ENCODE measurements at regions not wholly inside any gene's neighbourhood (a gene's known extent, or its start where the extent isn't known, plus 50 kb on each side); places are given as distances from the start of the nearest gene placed in this dataset.

DNA sequence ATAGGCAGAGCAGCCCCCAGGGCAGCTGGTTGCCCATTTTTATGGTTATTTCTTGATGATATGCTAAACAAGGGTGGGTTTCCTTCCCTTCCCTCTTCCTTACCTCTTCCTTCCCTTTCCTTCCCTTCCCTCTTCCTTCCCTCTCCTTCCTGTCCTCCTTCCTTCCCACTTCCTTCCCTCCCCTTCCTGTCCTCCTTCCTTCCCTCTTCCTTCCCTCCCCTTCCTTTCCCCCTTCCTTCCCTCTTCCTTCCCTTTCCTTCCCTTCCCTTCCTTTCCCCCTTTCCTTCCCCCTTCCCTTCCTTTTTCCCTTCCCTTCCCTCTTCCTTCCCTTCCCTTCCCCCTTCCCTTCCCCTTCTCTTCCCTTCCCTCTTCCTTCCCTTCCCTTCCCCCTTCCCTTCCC is 87.7 kb downstream of the MAP1LC3B2 start:
- no peaks in the 10 kb centered on the region for H3K27me3 ChIP-seq (ENCODE audit: insufficient read depth, poor library complexity, severe bottlenecking)
- no peak for DNase-seq (ENCODE audit: low read depth in 1 of 2, low spot score in 1 of 2)
- TF ChIP-seq, protein P1, sequence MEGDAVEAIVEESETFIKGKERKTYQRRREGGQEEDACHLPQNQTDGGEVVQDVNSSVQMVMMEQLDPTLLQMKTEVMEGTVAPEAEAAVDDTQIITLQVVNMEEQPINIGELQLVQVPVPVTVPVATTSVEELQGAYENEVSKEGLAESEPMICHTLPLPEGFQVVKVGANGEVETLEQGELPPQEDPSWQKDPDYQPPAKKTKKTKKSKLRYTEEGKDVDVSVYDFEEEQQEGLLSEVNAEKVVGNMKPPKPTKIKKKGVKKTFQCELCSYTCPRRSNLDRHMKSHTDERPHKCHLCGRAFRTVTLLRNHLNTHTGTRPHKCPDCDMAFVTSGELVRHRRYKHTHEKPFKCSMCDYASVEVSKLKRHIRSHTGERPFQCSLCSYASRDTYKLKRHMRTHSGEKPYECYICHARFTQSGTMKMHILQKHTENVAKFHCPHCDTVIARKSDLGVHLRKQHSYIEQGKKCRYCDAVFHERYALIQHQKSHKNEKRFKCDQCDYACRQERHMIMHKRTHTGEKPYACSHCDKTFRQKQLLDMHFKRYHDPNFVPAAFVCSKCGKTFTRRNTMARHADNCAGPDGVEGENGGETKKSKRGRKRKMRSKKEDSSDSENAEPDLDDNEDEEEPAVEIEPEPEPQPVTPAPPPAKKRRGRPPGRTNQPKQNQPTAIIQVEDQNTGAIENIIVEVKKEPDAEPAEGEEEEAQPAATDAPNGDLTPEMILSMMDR (IDR thresholded peaks at IDR 0.05; ENCODE audit: insufficient read depth, low read length): no peak
- TF ChIP-seq SPI1 (IDR thresholded peaks at IDR 0.05; ENCODE audit: borderline replicate concordance, low read depth): no peak
- TF ChIP-seq POLR2AphosphoS5 (IDR thresholded peaks at IDR 0.05; ENCODE audit: low read depth): no peak
- TF ChIP-seq, protein P2, sequence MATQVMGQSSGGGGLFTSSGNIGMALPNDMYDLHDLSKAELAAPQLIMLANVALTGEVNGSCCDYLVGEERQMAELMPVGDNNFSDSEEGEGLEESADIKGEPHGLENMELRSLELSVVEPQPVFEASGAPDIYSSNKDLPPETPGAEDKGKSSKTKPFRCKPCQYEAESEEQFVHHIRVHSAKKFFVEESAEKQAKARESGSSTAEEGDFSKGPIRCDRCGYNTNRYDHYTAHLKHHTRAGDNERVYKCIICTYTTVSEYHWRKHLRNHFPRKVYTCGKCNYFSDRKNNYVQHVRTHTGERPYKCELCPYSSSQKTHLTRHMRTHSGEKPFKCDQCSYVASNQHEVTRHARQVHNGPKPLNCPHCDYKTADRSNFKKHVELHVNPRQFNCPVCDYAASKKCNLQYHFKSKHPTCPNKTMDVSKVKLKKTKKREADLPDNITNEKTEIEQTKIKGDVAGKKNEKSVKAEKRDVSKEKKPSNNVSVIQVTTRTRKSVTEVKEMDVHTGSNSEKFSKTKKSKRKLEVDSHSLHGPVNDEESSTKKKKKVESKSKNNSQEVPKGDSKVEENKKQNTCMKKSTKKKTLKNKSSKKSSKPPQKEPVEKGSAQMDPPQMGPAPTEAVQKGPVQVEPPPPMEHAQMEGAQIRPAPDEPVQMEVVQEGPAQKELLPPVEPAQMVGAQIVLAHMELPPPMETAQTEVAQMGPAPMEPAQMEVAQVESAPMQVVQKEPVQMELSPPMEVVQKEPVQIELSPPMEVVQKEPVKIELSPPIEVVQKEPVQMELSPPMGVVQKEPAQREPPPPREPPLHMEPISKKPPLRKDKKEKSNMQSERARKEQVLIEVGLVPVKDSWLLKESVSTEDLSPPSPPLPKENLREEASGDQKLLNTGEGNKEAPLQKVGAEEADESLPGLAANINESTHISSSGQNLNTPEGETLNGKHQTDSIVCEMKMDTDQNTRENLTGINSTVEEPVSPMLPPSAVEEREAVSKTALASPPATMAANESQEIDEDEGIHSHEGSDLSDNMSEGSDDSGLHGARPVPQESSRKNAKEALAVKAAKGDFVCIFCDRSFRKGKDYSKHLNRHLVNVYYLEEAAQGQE (IDR thresholded peaks at IDR 0.05; ENCODE audit: insufficient replicate concordance, low read depth): no peak
- TF ChIP-seq GABPA (IDR thresholded peaks at IDR 0.05; ENCODE audit: low read depth): no peak
- H3K27ac ChIP-seq (replicated peaks): no peak overlapping the region
- no peak overlapping the region for H3K4me3 ChIP-seq (replicated peaks; ENCODE audit: insufficient read depth, low read length)

DNA sequence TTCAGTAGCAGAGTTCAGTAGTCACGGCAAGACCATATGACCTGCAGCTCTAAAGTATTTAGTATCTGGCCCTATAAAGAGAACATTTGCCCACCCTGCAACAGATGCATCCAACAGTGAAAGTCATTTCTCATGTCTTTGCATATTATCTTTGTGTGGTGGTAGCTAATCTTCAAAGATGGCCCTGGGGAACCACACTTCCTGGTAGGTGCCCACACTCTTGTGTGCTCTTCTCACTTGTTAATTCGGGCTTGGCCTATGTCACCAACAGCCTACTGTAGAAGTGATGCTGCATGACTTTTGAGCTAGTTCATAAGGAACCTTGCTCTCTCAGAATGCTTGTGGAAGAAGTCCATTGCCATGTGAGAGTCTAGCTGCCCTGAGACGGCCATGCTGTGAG is 85.6 kb downstream of the MAP1LC3B2 start:
- Histone ChIP-seq H3K4me3 (replicated peaks; ENCODE audit: insufficient read depth, low read length) (no peak overlapping the region), H3K27ac (replicated peaks) (no peak overlapping the region)
- TF ChIP-seq, protein P1 (IDR thresholded peaks at IDR 0.05; ENCODE audit: insufficient read depth, low read length): no peak
- no peak for TF ChIP-seq GABPA (IDR thresholded peaks at IDR 0.05; ENCODE audit: low read depth)
- TF ChIP-seq, protein P2 (IDR thresholded peaks at IDR 0.05; ENCODE audit: insufficient replicate concordance, low read depth): no peak
- no peak for TF ChIP-seq POLR2AphosphoS5 (IDR thresholded peaks at IDR 0.05; ENCODE audit: low read depth)
- TF ChIP-seq SPI1 (IDR thresholded peaks at IDR 0.05; ENCODE audit: borderline replicate concordance, low read depth): no peak

DNA sequence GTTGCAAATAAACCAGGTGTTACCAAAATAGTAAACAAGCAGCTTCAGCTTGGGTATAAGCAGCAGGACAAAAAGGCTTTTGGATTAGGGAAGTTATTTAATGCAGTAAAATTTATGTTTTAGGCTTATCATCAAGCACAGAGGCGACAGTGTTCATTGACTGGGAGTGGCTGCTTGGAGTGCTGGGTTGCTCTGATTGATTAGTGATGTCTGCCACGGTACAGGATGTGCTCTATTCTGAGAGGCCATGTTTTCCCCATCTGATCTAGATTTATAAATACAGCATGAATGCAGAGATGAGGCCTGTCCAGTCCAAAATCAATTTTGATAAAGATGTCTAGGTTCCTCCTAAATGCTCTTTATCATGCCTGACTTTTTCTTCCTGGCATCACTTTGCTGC is 83.5 kb downstream of the MAP1LC3B2 start:
- Histone ChIP-seq H3K27ac (replicated peaks) (peak overlapping the region; percentile 65), H3K27me3 (ENCODE audit: insufficient read depth, poor library complexity, severe bottlenecking) (no peaks in the 10 kb centered on the region), H3K4me3 (replicated peaks; ENCODE audit: insufficient read depth, low read length) (no peak overlapping the region)
- no peak for TF ChIP-seq GABPA (IDR thresholded peaks at IDR 0.05; ENCODE audit: low read depth)
- TF ChIP-seq POLR2AphosphoS5 (IDR thresholded peaks at IDR 0.05; ENCODE audit: low read depth): no peak
- peak in 1 of 2 experiments; percentile 50 for DNase-seq (ENCODE audit: low read depth in 1 of 2, low spot score in 1 of 2)

More for the DNA sequence above, 85.6 kb downstream of the MAP1LC3B2 start:
- no peak for DNase-seq (ENCODE audit: low read depth in 1 of 2, low spot score in 1 of 2)
- H3K27me3 ChIP-seq (ENCODE audit: insufficient read depth, poor library complexity, severe bottlenecking): no peaks in the 10 kb centered on the region

DNA sequence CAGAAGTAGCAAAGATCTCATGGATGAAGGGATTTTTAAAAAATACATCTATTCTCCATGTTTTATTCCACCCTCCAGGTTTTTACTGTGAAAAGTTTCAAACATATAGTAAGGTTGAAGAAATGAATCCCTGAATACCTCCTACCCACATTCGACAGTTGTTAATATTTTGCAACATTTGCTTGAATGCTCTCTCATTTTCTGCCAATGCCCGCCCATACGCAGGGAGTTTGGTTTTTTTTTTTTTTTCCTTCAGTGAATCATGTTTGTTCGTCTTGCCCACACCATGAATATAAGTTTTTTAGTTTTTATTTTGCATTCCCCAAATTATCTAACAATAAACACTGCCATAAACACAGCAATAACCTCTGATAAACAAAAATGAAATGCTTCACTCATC is 82.9 kb downstream of the MAP1LC3B2 start:
- no peak for DNase-seq (ENCODE audit: low read depth in 1 of 2, low spot score in 1 of 2)
- Histone ChIP-seq H3K4me3 (replicated peaks; ENCODE audit: insufficient read depth, low read length) (no peak overlapping the region), H3K27me3 (ENCODE audit: insufficient read depth, poor library complexity, severe bottlenecking) (no peaks in the 10 kb centered on the region), H3K27ac (replicated peaks) (peak overlapping the region; percentile 65)
- TF ChIP-seq POLR2AphosphoS5 (IDR thresholded peaks at IDR 0.05; ENCODE audit: low read depth) (no peak), SPI1 (IDR thresholded peaks at IDR 0.05; ENCODE audit: borderline replicate concordance, low read depth) (no peak), GABPA (IDR thresholded peaks at IDR 0.05; ENCODE audit: low read depth) (no peak)
- TF ChIP-seq, protein P1 (IDR thresholded peaks at IDR 0.05; ENCODE audit: insufficient read depth, low read length): no peak
- TF ChIP-seq, protein P2 (IDR thresholded peaks at IDR 0.05; ENCODE audit: insufficient replicate concordance, low read depth): no peak

All from HL-60 (cell line).